GM12873 (cell line): ENCODE measurements at regions not wholly inside any gene's neighbourhood (a gene's known extent, or its start where the extent isn't known, plus 50 kb on each side); places are given as distances from the start of the nearest gene placed in this dataset.

ENCODE experiments used
- CTCF ChIP-seq: IDR thresholded peaks from 2 replicates; pipeline ENCODE4 v1.5.1; 2012; ENCODE audit warnings: low read depth, mild to moderate bottlenecking, moderate library complexity, low read length, control low read depth; ENCODE audit not compliant: insufficient read depth; ENCODE audit errors: missing control alignments

GRCh38 chr3:43783987-43784639, 93.4 kb downstream of the ABHD5 start:
- no peak for TF ChIP-seq CTCF

- TF ChIP-seq CTCF, result no peak
These were observed 93.9 kb downstream of the ABHD5 start for GRCh38 chr3:43784640-43785011.

GRCh38 chr3:43785551-43785950, 94.8 kb downstream of the ABHD5 start:
- no peak for TF ChIP-seq CTCF

- TF ChIP-seq CTCF, result no peak
These were observed 95.4 kb downstream of the ABHD5 start for GRCh38 chr3:43786102-43786501.

- no peak for TF ChIP-seq CTCF
These were observed 96.0 kb downstream of the ABHD5 start for GRCh38 chr3:43786526-43787305.

GRCh38 chr3:43787330-43787729, 96.6 kb downstream of the ABHD5 start:
- no peak for TF ChIP-seq CTCF

- no peak for TF ChIP-seq CTCF
These were observed 98.3 kb downstream of the ABHD5 start for GRCh38 chr3:43789028-43789427.
